GM10266 (cell line): ENCODE measurements at regions not wholly inside any gene's neighbourhood (a gene's known extent, or its start where the extent isn't known, plus 50 kb on each side); places are given as distances from the start of the nearest gene placed in this dataset.
"Not testable (repeated sequence)": the region's sequence is repeated elsewhere in the genome, so short reads cannot be mapped to it uniquely, and the experiment has no call there.

Source experiments
- DNase-seq: peaks from one replicate; pipeline ENCODE4 v3.0.0; 2012; ENCODE audit errors: extremely low spot score
- CTCF ChIP-seq: IDR thresholded peaks from 2 replicates; pipeline ENCODE4 v1.5.1; 2012; ENCODE audit warnings: mild to moderate bottlenecking, low read depth; ENCODE audit not compliant: control insufficient read depth, insufficient read depth; ENCODE audit errors: missing control alignments

DNA sequence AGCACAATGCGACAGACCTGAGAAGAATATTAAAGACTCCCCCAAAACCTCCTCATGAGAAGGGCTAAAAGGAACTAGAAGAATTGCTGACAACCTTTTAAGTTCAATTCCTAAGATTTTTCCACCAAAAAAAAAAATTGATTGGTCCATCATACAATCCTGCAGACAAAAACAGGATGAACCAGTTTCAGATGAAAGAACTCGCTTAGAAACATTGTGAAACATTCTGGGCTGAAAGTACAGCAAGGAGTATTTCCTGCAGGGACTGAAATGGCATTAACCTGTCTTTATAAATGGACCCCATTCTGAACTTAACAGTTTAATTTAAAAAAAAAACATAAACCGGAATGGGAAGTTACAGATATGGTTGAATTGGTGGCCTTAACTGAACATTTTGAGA is 96.0 kb upstream of the FAM174B start:
- DNase-seq, result no peak

DNA sequence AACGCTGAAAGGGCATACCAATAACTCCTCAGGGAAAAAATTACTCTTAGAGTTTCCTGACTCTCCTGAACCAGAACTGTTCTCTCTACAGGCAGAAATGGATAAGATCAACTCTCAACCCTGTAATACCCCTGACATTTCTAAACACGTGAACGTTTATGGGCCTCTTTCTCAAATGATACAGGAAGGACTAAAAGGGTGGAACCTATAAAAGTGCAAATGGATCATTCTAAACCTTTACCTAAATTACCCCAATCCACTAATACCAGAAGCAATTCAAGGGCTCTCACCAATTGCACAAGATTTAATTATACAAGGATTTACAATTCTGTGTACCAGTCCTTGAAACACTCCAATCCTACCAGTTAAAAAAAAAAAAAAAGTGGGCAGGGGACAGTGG is 98.0 kb upstream of the FAM174B start:
- no peak for TF ChIP-seq CTCF
- DNase-seq, result no peak

More for the DNA sequence above, 96.0 kb upstream of the FAM174B start:
- TF ChIP-seq CTCF, result no peak

GRCh38 chr15:92763459-92763858 is 107.9 kb upstream of the FAM174B start:
- peak; percentile 37 for DNase-seq
- no peak for TF ChIP-seq CTCF

DNA sequence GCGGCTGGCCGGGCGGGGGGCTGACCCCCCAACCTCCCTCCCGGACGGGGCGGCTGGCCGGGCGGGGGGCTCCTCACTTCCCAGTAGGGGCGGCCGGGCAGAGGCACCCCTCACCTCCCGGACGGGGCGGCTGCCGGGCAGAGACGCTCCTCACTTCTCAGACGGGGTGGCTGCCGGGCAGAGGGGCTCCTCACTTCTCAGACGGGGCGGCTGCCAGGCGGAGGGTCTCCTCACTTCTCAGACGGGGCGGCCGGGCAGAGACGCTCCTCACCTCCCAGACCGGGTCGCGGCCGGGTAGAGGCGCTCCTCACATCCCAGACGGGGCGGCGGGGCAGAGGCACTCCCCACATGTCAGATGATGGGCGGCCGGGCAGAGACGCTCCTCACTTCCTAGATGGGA is 112.6 kb upstream of the FAM174B start:
- DNase-seq, result not testable (repeated sequence)

DNA sequence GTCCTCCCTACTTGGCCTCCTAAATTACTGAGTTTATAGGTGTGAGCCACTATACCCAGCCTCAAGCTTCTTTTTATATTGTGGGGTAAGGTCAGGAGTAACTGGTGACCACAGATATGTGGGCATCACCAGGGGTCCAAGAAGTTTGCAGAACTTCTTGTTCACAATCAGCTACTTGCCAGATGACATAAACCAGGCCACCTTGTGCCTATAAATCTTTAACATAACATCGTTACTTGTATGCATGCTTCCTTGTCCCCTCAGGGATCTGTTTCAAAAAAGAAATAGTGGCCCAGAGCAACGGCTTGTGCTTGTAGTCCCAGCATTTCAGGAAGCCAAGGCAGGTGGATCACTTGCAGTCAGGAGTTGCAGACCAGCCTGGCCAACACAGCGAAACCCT is 115.1 kb upstream of the FAM174B start:
- DNase-seq, result no peak
- TF ChIP-seq CTCF, result no peak

DNA sequence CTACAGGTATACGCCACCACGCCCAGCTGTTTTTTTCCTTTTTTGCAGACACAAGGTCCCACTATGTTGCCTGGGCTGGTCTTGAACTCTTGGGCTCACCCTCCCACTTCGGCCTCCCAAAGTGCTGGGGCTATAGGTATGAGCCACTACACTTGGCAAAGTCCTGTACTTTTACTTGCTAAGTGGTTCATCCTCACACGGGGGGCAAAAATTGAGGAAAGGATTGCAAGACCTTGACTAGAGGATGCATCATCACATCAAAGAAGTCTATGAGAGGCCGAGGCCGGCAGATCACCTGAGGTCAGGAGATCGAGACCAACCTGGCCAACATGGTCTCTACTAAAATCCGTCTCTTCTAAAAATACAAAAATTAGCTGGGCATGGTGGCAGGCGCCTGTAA is 116.5 kb upstream of the FAM174B start:
- no peak for DNase-seq
- TF ChIP-seq CTCF, result no peak

- no peak for DNase-seq
These were observed 117.2 kb upstream of the FAM174B start for GRCh38 chr15:92772626-92773244.

More at GRCh38 chr15:92772626-92773244, 117.2 kb upstream of the FAM174B start:
- no peak for TF ChIP-seq CTCF
